A549 (cell line): ENCODE measurements at regions not wholly inside any gene's neighbourhood (a gene's known extent, or its start where the extent isn't known, plus 50 kb on each side); places are given as distances from the start of the nearest gene placed in this dataset.

Experiments used
- BHLHE40 ChIP-seq: IDR thresholded peaks from 2 replicates; pipeline ENCODE4 v1.6.1; 2012; ENCODE audit warnings: low read depth, low read length, inconsistent platforms
- CEBPB ChIP-seq, 2 experiments: fragments of >200 bp in 1 of 2; sonication (Bioruptor Twin) in 1 of 2; formaldehyde crosslinking in 1 of 2; IDR thresholded peaks; 2 replicates each; pipeline ENCODE4 v1.6.1; 2012 to 2016
- RAD21 ChIP-seq, 2 experiments: fragments of >200 bp in 1 of 2; sonication (Bioruptor Twin) in 1 of 2; formaldehyde crosslinking in 1 of 2; IDR thresholded peaks in 1 of 2; conservative IDR thresholded peaks in 1 of 2; 2 replicates in 1 of 2; 3 replicates in 1 of 2; pipeline ENCODE4 v1.6.1; 2012 to 2018; ENCODE audit warnings: inconsistent platforms in 1 of 2
- TFCP2L1 ChIP-seq: fragments of 250-450 bp; sonication (Bioruptor Pico); IDR thresholded peaks from 2 replicates; pipeline ENCODE4 v1.5.0; 2021; ENCODE audit warnings: mild to moderate bottlenecking
- TF ChIP-seq, protein P1 (sequence below): IDR thresholded peaks from 2 replicates; pipeline ENCODE4 v1.6.1; 2012

DNA sequence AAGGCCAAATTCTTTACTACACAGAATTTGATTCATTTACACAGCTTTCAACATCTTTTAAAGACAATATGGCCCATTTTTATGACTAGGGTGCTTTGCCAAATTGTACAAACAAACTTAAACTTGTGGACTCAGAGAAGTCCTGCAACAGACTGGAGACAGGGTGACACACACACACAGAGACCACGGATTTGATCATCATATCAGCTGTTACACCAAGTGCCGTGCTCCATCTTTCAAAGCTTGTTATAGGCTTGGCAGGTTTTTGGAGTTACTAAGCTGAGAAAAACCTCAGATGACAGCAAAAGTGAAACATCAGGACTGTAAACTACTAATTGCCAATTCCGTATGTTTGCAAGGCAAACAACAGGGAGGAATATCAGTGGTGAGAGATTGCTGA, 811.7 kb downstream of the GALC start:
- no peak for TF ChIP-seq RAD21 (conservative IDR thresholded peaks at IDR 0.05 in 1 of 2, IDR thresholded peaks at IDR 0.05 in 1 of 2)
- TF ChIP-seq TFCP2L1 (CRISPR knock-in tag) = no peak
- TF ChIP-seq CEBPB (IDR thresholded peaks at IDR 0.05) = no peak
- TF ChIP-seq BHLHE40 = no peak
- TF ChIP-seq, protein P1, sequence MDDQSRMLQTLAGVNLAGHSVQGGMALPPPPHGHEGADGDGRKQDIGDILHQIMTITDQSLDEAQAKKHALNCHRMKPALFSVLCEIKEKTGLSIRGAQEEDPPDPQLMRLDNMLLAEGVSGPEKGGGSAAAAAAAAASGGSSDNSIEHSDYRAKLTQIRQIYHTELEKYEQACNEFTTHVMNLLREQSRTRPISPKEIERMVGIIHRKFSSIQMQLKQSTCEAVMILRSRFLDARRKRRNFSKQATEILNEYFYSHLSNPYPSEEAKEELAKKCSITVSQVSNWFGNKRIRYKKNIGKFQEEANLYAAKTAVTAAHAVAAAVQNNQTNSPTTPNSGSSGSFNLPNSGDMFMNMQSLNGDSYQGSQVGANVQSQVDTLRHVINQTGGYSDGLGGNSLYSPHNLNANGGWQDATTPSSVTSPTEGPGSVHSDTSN = no peak
